Mesenteric fat pad (tissue), 1 donor: ENCODE measurements at regions not wholly inside any gene's neighbourhood (a gene's known extent, or its start where the extent isn't known, plus 50 kb on each side); places are given as distances from the start of the nearest gene placed in this dataset.

Experiments
- DNase-seq: peaks from one replicate; pipeline ENCODE4 v3.0.0-alpha.2; 2020; ENCODE audit warnings: low spot score
- donor health status: DM: yes; HTN: yes; CAD: no.

- DNase-seq = no peak
These were observed 85.2 kb upstream of the IQSEC1 start for GRCh38 chr3:13158408-13158807.

DNA sequence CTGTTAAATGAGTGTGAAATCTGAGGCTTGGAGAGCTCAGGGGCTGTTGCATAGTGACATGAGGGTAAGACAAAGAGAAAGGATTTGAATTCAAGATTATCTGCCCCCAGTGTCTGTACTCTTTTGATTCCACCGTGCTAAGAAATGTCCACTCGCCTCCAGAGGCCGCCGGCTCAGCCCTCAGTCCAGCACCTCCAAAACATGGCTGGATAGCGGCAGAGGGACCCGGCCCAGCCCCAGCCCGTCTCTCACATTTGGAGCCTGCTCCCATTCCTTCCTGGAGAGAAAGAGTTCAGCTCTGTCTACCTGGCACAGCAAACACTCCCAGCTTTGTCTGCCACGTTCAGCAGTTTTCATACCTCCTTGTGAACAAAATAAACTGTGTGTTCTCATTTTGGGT, 84.8 kb upstream of the IQSEC1 start:
- DNase-seq = no peak

DNA sequence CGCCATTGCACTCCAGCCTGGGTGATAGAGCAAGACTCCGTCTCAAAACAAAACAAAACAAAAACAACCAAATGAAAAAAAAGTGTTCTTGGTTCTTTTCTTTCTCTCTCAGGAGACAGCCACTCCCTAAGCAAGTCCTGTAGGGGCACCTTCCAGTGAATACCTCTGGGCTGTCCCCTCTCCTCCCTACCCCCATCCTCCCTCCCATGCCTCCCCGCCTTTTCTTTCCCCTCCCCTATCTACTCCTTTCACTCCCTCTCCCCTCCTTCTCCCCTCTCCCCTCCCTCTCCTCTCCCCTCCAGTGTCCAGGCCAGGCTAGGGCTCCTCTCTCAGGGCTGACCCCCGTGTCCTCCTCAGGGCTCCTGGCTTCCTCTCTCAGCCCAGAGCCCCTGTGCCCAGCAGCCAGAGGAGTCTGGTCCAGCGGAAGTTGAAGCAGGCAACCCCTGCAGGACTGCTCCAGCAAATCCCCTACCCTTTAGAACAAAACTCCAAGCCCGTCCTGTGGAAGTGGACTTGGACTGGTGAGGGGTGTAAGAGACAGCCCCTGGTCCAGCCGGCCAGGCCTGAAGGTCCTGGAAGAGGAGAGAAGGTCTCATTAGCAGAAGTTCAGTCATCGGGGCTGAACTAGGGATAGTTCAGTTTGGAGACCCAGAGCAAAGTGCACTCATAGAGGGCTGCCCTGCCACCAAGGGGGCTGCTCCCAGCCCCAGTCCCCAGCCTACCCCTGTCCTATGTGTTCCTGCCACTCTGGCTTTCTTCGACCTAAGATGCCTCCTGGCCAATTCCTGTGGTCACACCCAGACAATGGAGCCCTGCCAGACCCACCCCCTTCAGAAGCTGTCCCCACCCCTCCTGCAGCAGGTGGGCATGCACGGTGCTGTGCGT, 79.8 kb upstream of the IQSEC1 start:
- peak; percentile 51 for DNase-seq

DNA sequence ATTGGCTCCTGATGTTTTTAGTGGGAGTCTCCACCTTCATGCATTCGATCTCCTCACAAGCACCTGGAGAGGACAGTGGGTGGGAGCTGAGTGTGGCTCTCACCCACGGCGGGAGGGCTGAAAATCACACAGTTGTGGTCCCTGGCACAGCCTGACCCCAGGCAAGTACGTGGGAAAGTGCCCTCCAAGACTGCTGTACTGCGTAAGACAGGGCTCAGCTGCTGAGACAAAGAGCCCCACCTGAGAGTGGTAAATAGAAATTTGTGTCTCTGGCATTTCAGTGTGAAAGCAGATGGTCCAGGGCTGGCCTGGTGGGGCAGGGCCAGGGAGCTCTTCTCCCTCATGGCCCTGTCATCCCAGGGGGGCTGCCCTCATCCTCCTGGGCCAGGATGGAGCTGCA, 77.4 kb upstream of the IQSEC1 start:
- peak; percentile 49 for DNase-seq

- peak; percentile 72 for DNase-seq
These were observed 76.3 kb upstream of the IQSEC1 start for GRCh38 chr3:13149330-13150108.

GRCh38 chr3:13148561-13149329, 75.5 kb upstream of the IQSEC1 start:
- DNase-seq = peak; percentile 84

DNA sequence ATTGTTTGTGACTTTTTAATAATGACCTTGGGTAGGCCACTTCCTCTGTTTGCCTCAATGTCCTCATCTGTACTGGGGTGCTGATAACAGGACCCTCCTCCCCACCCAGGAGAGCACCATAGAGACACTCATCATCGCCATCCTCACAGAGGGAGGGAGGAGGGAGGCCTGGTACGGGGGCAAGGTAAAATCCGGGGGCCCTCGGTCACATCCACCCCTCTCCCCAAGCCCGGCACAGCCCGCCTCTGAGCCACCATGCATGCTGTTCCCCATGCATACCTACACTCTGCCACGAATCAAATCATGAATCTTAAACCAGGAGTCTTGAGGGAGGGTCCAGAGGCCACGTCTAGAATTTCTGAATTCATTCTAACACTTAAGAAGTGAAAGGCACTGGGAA, 74.9 kb upstream of the IQSEC1 start:
- DNase-seq = peak; percentile 28

DNA sequence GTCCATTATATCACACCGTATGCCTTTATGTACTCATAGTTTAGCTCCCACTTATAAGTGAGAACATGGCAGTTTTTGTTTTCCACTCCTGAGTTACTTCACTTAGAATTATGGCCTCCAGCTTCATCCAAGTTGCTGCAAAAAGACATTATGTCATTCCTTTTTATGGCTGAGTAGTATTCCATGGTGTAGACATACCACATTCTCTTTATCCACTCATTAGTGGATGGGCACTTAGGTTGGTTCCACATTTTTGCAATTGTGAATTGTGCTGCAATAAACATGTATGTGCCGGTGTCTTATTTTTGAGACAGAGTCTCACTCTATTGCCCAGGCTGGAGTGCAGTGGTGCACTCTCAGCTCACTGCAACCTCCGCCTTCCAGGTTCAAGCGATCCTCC, 74.1 kb upstream of the IQSEC1 start:
- DNase-seq = no peak

DNA sequence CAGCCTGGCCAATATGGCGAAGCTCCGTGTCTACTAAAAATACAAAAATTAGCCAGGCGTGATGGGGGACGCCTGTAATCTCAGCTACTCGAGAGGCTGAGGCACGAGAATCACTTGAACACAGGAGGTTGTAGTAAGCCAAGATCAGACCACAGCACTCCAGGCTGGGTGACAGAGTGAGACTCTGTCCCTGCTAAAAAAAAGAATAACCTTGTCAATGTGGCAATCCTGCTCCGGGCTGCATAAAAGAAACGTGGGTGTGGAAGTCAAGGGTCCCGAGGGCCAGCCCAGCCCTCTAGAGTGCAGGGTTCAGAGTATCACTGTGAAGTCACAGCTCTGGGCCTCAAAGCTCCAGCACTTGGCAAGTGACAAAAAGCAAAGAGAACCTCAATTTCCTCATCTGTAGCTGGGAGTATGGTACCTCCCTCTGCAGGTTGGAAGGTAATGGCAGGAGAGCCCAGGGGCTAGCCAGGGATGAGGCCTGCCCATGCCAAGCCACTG, 73.5 kb upstream of the IQSEC1 start:
- DNase-seq = peak; percentile 59

GRCh38 chr3:13145826-13146642, 72.8 kb upstream of the IQSEC1 start:
- DNase-seq = no peak

- peak; percentile 84 for DNase-seq
These were observed 72.0 kb upstream of the IQSEC1 start for GRCh38 chr3:13145131-13145825.

- peak; percentile 76 for DNase-seq
These were observed 71.2 kb upstream of the IQSEC1 start for GRCh38 chr3:13144163-13145023.

GRCh38 chr3:13143381-13144004, 70.3 kb upstream of the IQSEC1 start:
- DNase-seq = peak; percentile 51

GRCh38 chr3:13142552-13143380, 69.5 kb upstream of the IQSEC1 start:
- peak; percentile 53 for DNase-seq

DNA sequence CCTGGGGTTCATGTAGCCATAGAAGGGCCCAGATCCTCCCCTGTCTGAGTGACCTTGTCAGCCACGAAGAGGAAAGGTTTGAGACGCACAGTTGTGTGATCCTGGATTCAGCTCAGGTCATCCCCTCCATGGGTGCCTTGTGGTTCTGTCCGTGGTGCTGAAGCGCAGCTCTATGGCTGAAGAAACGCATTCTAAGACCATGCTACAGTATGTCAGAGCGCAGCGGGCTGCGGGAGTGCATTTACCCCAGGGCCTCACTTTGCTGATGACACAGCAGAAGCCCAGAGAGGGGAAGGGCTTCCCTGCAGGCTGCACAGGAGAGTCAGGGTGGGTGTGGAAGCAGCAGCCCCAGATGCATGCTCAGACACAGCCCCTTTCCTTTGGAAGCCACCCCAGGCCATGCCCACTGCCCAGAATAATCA, 68.8 kb upstream of the IQSEC1 start:
- DNase-seq = peak; percentile 79

GRCh38 chr3:13141183-13141582, 68.0 kb upstream of the IQSEC1 start:
- peak; percentile 51 for DNase-seq

DNA sequence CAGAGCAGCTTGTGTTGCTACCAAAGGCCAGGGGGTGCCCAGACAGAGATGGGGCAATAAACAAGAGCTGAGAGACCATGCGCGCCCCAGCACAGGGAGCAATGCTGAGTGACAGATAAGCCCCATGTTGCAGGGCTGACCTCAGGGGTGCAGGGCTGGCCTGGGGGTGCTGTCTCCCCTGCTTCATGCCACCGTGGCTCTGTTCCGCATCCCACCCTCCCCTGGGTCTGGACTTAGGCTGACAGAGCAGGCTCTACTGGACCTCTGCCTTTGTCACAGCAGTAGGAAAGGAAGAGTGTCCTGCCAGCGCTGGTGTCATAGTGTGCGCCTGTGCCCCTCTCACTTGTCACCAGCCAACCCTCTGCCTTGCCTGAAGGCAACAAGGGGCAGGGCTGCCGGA, 67.4 kb upstream of the IQSEC1 start:
- DNase-seq = peak; percentile 57
